Neutrophil (primary cell): ENCODE measurements at regions not wholly inside any gene's neighbourhood (a gene's known extent, or its start where the extent isn't known, plus 50 kb on each side); places are given as distances from the start of the nearest gene placed in this dataset.

Experiments
- H3K27ac ChIP-seq: fragments of 200-600 bp; sonication (generic); 2 replicates; pipeline ENCODE4 v1.5.1; 2016; ENCODE audit warnings: mild to moderate bottlenecking, moderate library complexity
- H3K27me3 ChIP-seq: fragments of 200-600 bp; sonication (generic); 2 replicates; pipeline ENCODE4 v1.6.0; 2016; ENCODE audit warnings: mild to moderate bottlenecking
- H3K36me3 ChIP-seq: fragments of 200-600 bp; sonication (generic); 2 replicates; pipeline ENCODE4 v1.5.1; 2017
- H3K4me1 ChIP-seq, 2 experiments: fragments of 200-600 bp in 1 of 2; sonication (generic) in 1 of 2; 1 replicate in 1 of 2; 2 replicates in 1 of 2; pipeline versions ENCODE4 v1.5.1 to v1.6.1; 2013 to 2016; ENCODE audit warnings: low read depth in 1 of 2, low read length in 1 of 2, mild to moderate bottlenecking in 1 of 2, moderate library complexity in 1 of 2; ENCODE audit not compliant: control insufficient read depth in 1 of 2, insufficient read depth in 1 of 2
- H3K4me3 ChIP-seq, 2 experiments: fragments of 200-600 bp in 1 of 2; sonication (generic) in 1 of 2; 1 replicate in 1 of 2; 2 replicates in 1 of 2; pipeline ENCODE4 v1.5.1; 2013 to 2016; ENCODE audit warnings: low read depth in 1 of 2, low read length in 1 of 2, mild to moderate bottlenecking in 1 of 2, moderate library complexity in 1 of 2
- H3K9me3 ChIP-seq: fragments of 200-600 bp; sonication (generic); 2 replicates; pipeline ENCODE4 v1.5.1; 2016
- CTCF ChIP-seq: fragments of 200-600 bp; sonication (generic); IDR thresholded peaks from 2 replicates; pipeline ENCODE4 v1.5.1; 2016; ENCODE audit warnings: antibody characterized with exemption

GRCh38 chr18:56545464-56545863 is 92.9 kb downstream of the TXNL1 start:
- H3K9me3 ChIP-seq = no peaks in the 10 kb centered on the region
- no peaks in the 10 kb centered on the region for H3K36me3 ChIP-seq
- H3K27me3 ChIP-seq = no peaks in the 10 kb centered on the region
- no peak for TF ChIP-seq CTCF
- H3K4me1 ChIP-seq = no peaks in the 10 kb centered on the region
- H3K27ac ChIP-seq = no peak overlapping the region
- no peak overlapping the region for H3K4me3 ChIP-seq

GRCh38 chr18:56542476-56542875 is 95.9 kb downstream of the TXNL1 start:
- Histone ChIP-seq H3K27me3 (no peaks in the 10 kb centered on the region), H3K36me3 (no peaks in the 10 kb centered on the region), H3K27ac (no peak overlapping the region), H3K4me1 (no peaks in the 10 kb centered on the region), H3K9me3 (no peaks in the 10 kb centered on the region), H3K4me3 (no peak overlapping the region)
- no peak for TF ChIP-seq CTCF

- Histone ChIP-seq H3K36me3 (no peaks in the 10 kb centered on the region), H3K27me3 (no peaks in the 10 kb centered on the region), H3K27ac (no peak overlapping the region), H3K4me3 (no peak overlapping the region), H3K4me1 (no peaks in the 10 kb centered on the region), H3K9me3 (no peaks in the 10 kb centered on the region)
- TF ChIP-seq CTCF = no peak
Observed at GRCh38 chr18:56541793-56542192, 96.6 kb downstream of the TXNL1 start.

GRCh38 chr18:56541340-56541739 is 97.1 kb downstream of the TXNL1 start:
- Histone ChIP-seq H3K27me3 (no peaks in the 10 kb centered on the region), H3K4me1 (no peaks in the 10 kb centered on the region), H3K36me3 (no peaks in the 10 kb centered on the region), H3K4me3 (no peak overlapping the region), H3K9me3 (no peaks in the 10 kb centered on the region), H3K27ac (no peak overlapping the region)
- TF ChIP-seq CTCF = no peak

- no peak overlapping the region for H3K27ac ChIP-seq
- no peaks in the 10 kb centered on the region for H3K27me3 ChIP-seq
- H3K4me1 ChIP-seq = no peaks in the 10 kb centered on the region
- H3K4me3 ChIP-seq = no peak overlapping the region
- no peak for TF ChIP-seq CTCF
- no peaks in the 10 kb centered on the region for H3K36me3 ChIP-seq
- H3K9me3 ChIP-seq = no peaks in the 10 kb centered on the region
Observed at GRCh38 chr18:56538746-56539145, 99.6 kb downstream of the TXNL1 start.
